Glutamatergic neuron (in vitro differentiated cells): ENCODE measurements at regions not wholly inside any gene's neighbourhood (a gene's known extent, or its start where the extent isn't known, plus 50 kb on each side); places are given as distances from the start of the nearest gene placed in this dataset.
"Not testable (repeated sequence)": the region's sequence is repeated elsewhere in the genome, so short reads cannot be mapped to it uniquely, and the experiment has no call there.

Source experiments
- DNase-seq: peaks from one replicate; pipeline ENCODE4 v3.0.0; 2022
- H3K27ac Mint-ChIP-seq: one replicate; pipeline ENCODE4 v1.8.0; 2020; ENCODE audit warnings: mild to moderate bottlenecking, mixed read lengths, inconsistent platforms; ENCODE audit not compliant: unreplicated experiment
- H3K27me3 Mint-ChIP-seq: one replicate; pipeline ENCODE4 v1.8.0; 2020; ENCODE audit warnings: mild to moderate bottlenecking, moderate library complexity, mixed read lengths, inconsistent platforms; ENCODE audit not compliant: unreplicated experiment
- H3K36me3 Mint-ChIP-seq: one replicate; pipeline ENCODE4 v1.8.0; 2020; ENCODE audit warnings: mild to moderate bottlenecking, mixed read lengths, inconsistent platforms; ENCODE audit not compliant: unreplicated experiment
- H3K4me1 Mint-ChIP-seq: one replicate; pipeline ENCODE4 v1.8.0; 2020; ENCODE audit warnings: mild to moderate bottlenecking, low read depth, mixed read lengths, inconsistent platforms; ENCODE audit not compliant: unreplicated experiment
- H3K4me3 Mint-ChIP-seq: one replicate; pipeline ENCODE4 v1.8.0; 2020; ENCODE audit warnings: mild to moderate bottlenecking, mixed read lengths, inconsistent platforms; ENCODE audit not compliant: unreplicated experiment
- H3K9me3 Mint-ChIP-seq: one replicate; pipeline ENCODE4 v1.8.0; 2020; ENCODE audit warnings: mild to moderate bottlenecking, moderate library complexity, mixed read lengths, inconsistent platforms; ENCODE audit not compliant: unreplicated experiment
- TF ChIP-seq, protein P1 (sequence below): fragments of 200-600 bp; sonication (generic); IDR thresholded peaks from one replicate; pipeline ENCODE4 v1.5.0; 2021; ENCODE audit not compliant: partially characterized antibody, unreplicated experiment

DNA sequence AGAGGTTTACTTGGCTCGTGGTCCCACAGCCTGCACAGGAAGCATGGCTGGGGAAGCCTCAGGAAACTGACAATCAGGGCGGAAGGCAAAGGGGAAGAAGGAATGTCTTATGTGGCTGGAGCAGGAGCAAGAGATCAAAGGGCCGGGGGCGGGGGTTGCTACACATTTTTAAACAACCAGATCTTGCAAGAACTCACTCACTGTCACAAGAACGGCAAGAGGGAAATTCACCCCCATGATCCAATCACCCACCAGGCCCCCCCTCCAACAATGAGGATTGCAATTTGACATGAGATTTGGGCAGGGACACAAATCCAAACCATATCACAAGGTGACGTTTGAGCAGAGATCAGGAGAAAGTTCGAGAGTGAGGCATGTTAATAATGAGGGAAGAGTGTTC, 163.7 kb upstream of the RPH3A start:
- Mint-ChIP-seq H3K4me3 (no peak overlapping the region), H3K36me3 (peaks cover 8% of the 10 kb centered on the region), H3K27me3 (peaks cover 5% of the 10 kb centered on the region), H3K27ac (no peak overlapping the region), H3K4me1 (no peaks in the 10 kb centered on the region), H3K9me3 (peaks cover 5% of the 10 kb centered on the region)
- DNase-seq, result no peak
- TF ChIP-seq, protein P1, sequence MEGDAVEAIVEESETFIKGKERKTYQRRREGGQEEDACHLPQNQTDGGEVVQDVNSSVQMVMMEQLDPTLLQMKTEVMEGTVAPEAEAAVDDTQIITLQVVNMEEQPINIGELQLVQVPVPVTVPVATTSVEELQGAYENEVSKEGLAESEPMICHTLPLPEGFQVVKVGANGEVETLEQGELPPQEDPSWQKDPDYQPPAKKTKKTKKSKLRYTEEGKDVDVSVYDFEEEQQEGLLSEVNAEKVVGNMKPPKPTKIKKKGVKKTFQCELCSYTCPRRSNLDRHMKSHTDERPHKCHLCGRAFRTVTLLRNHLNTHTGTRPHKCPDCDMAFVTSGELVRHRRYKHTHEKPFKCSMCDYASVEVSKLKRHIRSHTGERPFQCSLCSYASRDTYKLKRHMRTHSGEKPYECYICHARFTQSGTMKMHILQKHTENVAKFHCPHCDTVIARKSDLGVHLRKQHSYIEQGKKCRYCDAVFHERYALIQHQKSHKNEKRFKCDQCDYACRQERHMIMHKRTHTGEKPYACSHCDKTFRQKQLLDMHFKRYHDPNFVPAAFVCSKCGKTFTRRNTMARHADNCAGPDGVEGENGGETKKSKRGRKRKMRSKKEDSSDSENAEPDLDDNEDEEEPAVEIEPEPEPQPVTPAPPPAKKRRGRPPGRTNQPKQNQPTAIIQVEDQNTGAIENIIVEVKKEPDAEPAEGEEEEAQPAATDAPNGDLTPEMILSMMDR, result no peak

DNA sequence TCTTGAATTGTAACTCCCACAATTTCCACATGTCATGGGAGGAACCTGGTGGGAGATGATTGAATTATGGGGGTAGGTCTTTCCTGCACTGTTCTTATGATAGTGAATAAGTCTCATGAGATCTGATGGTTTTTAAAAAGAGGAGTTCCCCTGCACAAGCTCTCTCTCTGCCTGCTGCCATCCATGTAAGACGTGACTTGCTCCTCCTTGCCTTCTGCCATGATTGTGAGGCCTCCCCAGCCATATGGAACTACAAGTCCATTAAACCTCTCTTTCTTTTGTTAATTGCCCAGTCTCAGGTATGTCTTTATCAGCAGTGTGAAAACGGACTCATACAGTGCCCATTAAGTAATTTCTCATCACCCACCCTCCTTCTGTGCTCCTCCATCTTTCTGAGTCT, 159.6 kb upstream of the RPH3A start:
- not testable (repeated sequence) for H3K4me3 Mint-ChIP-seq, H3K36me3 Mint-ChIP-seq, H3K27me3 Mint-ChIP-seq, H3K9me3 Mint-ChIP-seq, H3K4me1 Mint-ChIP-seq, DNase-seq, H3K27ac Mint-ChIP-seq

DNA sequence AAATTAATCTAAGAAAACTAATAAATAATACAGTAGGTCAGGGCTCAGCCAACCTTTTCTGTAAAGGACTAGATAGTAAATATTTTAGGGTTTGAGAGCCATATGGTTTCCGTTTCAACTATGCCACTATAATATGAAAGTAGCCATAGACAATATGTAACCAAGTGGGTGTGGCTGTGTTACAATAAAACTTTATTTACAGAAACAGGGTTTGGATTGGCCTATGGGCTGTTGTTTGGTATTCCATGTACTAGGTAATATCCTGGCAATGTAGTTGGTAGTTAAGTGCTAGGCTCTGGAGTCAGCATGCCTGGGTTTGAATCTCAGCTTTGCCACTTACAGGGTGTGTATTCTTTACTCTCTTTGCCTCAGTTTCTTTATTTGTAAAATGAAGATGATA, 156.5 kb upstream of the RPH3A start:
- Mint-ChIP-seq H3K9me3 (peaks cover 3% of the 10 kb centered on the region), H3K4me3 (no peak overlapping the region)

DNA sequence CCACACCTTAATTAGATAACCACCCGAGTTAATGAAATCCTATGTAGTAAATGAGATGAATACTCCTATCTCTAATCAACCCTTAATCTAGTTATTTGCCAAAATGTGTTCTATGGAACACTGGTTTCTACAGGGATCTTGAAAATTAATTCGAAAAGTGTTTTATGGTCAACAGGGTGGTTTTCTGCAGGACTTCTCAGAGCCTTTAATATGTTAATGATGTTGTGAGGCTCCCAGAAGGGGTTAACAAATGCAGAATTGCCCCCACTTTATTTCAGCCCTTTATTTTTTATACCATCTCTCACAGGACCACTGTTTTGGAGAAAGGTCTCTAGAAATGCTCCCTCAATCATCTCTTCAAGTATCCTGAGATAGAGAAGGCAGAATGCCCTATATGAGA, 153.1 kb upstream of the RPH3A start:
- Mint-ChIP-seq H3K4me3 (no peak overlapping the region), H3K9me3 (peaks cover 3% of the 10 kb centered on the region), H3K36me3 (no peaks in the 10 kb centered on the region), H3K4me1 (no peaks in the 10 kb centered on the region), H3K27me3 (no peaks in the 10 kb centered on the region), H3K27ac (no peak overlapping the region)
- no peak for DNase-seq
- TF ChIP-seq, protein P1, result no peak

More for the DNA sequence above, 156.5 kb upstream of the RPH3A start:
- Mint-ChIP-seq H3K36me3 (peaks cover 8% of the 10 kb centered on the region), H3K4me1 (no peaks in the 10 kb centered on the region), H3K27ac (no peak overlapping the region), H3K27me3 (peaks cover 2% of the 10 kb centered on the region)
- TF ChIP-seq, protein P1, result no peak
- DNase-seq, result no peak

DNA sequence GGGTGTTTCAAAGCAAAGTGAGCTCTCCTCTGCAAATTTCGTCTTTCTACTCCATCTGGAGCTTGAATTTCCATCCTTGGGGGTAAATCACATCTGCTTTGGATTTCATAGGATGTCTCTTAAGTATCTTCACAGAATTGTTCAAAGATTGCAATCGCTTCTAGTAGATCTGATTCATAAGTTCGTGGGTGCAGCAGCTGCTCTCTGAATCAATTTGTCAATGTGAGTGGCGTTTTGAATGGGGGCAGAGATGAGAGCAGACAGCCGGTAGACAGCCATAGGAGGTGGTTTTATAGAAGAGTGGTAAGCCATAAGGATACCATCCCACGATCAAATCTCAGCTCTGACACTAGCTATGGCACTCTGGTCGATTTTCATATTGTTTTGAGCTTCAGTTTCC, 146.0 kb upstream of the RPH3A start:
- H3K27me3 Mint-ChIP-seq, result peaks cover 4% of the 10 kb centered on the region
- DNase-seq, result no peak
- TF ChIP-seq, protein P1, result no peak
- peaks cover 1% of the 10 kb centered on the region for H3K9me3 Mint-ChIP-seq
- H3K4me1 Mint-ChIP-seq, result no peaks in the 10 kb centered on the region
- no peak overlapping the region for H3K27ac Mint-ChIP-seq
- no peaks in the 10 kb centered on the region for H3K36me3 Mint-ChIP-seq
- no peak overlapping the region for H3K4me3 Mint-ChIP-seq

DNA sequence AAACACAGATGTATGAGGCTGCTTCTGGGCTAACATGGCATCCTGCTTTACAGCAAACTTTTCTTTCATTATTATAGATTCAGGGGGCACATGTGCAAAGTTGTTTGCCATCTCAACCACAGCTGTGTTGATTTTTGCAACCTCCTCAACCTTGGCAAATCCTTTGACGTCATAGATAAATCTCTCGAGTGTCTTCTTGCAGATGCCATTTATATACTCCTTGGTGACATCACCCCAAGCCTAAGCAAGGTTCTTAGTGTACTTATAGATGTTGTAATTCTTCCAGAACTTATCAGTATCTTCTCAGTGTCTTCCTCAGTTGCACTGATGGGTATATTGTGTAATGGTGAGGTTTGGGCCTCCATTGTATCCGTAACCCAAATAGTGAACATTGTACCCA, 135.4 kb upstream of the RPH3A start:
- Mint-ChIP-seq H3K4me3 (no peak overlapping the region), H3K36me3 (no peaks in the 10 kb centered on the region), H3K27ac (no peak overlapping the region), H3K4me1 (no peaks in the 10 kb centered on the region), H3K9me3 (no peaks in the 10 kb centered on the region), H3K27me3 (no peaks in the 10 kb centered on the region)
- no peak for DNase-seq
- TF ChIP-seq, protein P1, result no peak
